GM10266 (cell line): ENCODE measurements at regions not wholly inside any gene's neighbourhood (a gene's known extent, or its start where the extent isn't known, plus 50 kb on each side); places are given as distances from the start of the nearest gene placed in this dataset.

ENCODE experiments used
- DNase-seq: peaks from one replicate; pipeline ENCODE4 v3.0.0; 2012; ENCODE audit errors: extremely low spot score
- TF ChIP-seq, protein P1 (sequence below): IDR thresholded peaks from 2 replicates; pipeline ENCODE4 v1.5.1; 2012; ENCODE audit warnings: mild to moderate bottlenecking, low read depth; ENCODE audit not compliant: control insufficient read depth, insufficient read depth; ENCODE audit errors: missing control alignments

- DNase-seq: no peak
- TF ChIP-seq, protein P1, sequence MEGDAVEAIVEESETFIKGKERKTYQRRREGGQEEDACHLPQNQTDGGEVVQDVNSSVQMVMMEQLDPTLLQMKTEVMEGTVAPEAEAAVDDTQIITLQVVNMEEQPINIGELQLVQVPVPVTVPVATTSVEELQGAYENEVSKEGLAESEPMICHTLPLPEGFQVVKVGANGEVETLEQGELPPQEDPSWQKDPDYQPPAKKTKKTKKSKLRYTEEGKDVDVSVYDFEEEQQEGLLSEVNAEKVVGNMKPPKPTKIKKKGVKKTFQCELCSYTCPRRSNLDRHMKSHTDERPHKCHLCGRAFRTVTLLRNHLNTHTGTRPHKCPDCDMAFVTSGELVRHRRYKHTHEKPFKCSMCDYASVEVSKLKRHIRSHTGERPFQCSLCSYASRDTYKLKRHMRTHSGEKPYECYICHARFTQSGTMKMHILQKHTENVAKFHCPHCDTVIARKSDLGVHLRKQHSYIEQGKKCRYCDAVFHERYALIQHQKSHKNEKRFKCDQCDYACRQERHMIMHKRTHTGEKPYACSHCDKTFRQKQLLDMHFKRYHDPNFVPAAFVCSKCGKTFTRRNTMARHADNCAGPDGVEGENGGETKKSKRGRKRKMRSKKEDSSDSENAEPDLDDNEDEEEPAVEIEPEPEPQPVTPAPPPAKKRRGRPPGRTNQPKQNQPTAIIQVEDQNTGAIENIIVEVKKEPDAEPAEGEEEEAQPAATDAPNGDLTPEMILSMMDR: no peak
These were observed 301.6 kb upstream of the DDX53 start for GRCh38 chrX:22698151-22698550.

GRCh38 chrX:22699581-22700091 lies 300.1 kb upstream of the DDX53 start:
- DNase-seq: no peak
- TF ChIP-seq, protein P1: no peak

DNA sequence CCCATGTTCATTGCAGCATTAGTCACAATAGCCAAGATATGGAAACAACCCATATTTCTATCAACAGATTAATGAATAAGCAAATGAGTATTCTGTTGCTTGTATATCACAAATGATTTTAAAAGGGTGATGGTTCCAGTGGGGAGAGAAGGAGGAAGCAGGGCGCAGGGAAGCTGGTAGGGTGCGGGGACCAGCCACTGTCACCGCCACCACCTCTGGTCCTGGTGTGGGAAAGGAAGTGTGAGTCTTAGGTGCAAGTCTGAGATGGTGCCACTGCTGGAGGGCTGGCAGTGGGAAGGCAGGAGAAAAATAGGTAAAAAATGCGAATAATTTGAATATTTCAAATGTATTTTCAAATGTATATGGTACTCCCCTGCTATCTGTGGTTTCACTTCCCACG lies 286.8 kb upstream of the DDX53 start:
- DNase-seq: no peak
- TF ChIP-seq, protein P1: no peak

DNA sequence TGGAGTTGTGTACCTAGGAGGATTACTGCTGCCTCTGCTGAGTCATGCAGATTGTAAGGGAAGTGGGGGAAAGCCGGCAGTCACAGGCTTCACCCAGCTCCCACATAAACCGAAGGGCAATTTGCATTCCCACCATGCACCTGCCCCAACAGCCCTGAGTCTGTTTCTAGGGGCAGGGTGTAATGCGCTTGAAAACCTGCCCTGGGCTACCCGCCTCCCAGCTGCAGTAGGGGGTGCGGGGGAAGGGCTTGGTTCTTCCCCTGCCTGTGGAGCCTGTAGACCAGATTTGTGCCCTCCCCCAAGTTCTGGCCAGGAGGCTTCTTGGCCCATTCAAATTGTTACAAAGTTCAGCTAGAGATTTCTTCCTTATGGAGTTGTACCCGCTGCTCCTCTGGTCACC lies 269.2 kb upstream of the DDX53 start:
- no peak for DNase-seq
- TF ChIP-seq, protein P1: no peak

DNA sequence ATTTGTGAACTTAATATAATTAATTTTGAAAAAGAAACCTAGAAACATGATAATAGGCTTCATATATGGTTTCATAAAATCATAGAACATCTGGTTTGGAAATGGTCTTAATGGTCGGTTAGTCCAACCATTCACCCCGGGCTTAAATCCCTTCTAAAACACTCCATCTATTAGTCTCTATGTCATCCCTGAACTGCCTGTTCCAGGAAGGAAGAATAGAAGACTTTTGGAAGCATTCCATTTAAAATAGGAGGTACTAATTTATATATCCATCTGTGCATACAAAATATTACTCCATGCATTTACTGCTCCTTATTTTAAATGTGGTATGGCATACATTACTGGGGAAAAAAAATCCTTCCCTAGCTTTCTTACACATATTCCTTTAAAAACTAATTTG lies 262.2 kb upstream of the DDX53 start:
- TF ChIP-seq, protein P1: no peak
- DNase-seq: no peak

GRCh38 chrX:22739276-22739675 lies 260.5 kb upstream of the DDX53 start:
- DNase-seq: no peak
- TF ChIP-seq, protein P1: no peak

DNA sequence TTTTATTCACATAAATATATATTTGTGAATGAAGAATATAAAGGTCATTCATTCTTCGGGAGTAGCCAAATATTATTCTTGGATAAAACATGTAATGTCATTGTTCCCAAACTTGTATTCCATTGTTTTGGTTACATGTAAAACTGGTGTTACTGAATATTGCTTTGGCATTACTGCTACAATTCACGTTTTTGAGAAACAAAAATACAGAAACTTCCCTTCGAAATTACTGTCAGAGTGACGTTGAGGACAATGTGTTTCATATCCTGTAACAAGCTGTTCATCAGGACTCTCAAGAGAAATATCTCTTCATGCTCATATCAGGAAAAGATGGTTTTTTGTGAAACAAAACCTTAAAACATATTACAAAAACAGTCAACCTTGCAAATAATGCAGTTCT lies 258.9 kb upstream of the DDX53 start:
- TF ChIP-seq, protein P1: no peak
- DNase-seq: no peak
